Activated CD8-positive, alpha-beta memory T cell treated with anti-CD3 and anti-CD28 coated beads for 24 hours (primary cell): ENCODE measurements at regions not wholly inside any gene's neighbourhood (a gene's known extent, or its start where the extent isn't known, plus 50 kb on each side); places are given as distances from the start of the nearest gene placed in this dataset.
A peak's percentile ranks its signal among the peaks of the same experiment; 100 is the strongest.
"Not testable (repeated sequence)": the region's sequence is repeated elsewhere in the genome, so short reads cannot be mapped to it uniquely, and the experiment has no call there.

Experiments used
- DNase-seq: peaks from one replicate; pipeline ENCODE4 v3.0.0-alpha.2; 2020

GRCh38 chr16:51831595-51832367, 680.7 kb upstream of the SALL1 start:
- no peak for DNase-seq

GRCh38 chr16:51831034-51831433, 680.0 kb upstream of the SALL1 start:
- DNase-seq: not testable (repeated sequence)

- no peak for DNase-seq
Observed at GRCh38 chr16:51825779-51826178, 674.7 kb upstream of the SALL1 start.

GRCh38 chr16:51822471-51822870, 671.4 kb upstream of the SALL1 start:
- DNase-seq: no peak

- DNase-seq: no peak
Observed at GRCh38 chr16:51821527-51821926, 670.5 kb upstream of the SALL1 start.

GRCh38 chr16:51820176-51820575, 669.1 kb upstream of the SALL1 start:
- no peak for DNase-seq

GRCh38 chr16:51818342-51818944, 667.4 kb upstream of the SALL1 start:
- no peak for DNase-seq

- DNase-seq: no peak
Observed at GRCh38 chr16:51816929-51817328, 665.9 kb upstream of the SALL1 start.

- no peak for DNase-seq
Observed at GRCh38 chr16:51815523-51815922, 664.5 kb upstream of the SALL1 start.

- DNase-seq: no peak
Observed at GRCh38 chr16:51814617-51815016, 663.5 kb upstream of the SALL1 start.

- DNase-seq: no peak
Observed at GRCh38 chr16:51813609-51814008, 662.5 kb upstream of the SALL1 start.

- no peak for DNase-seq
Observed at GRCh38 chr16:51812945-51813344, 661.9 kb upstream of the SALL1 start.

GRCh38 chr16:51807551-51807950, 656.5 kb upstream of the SALL1 start:
- no peak for DNase-seq

GRCh38 chr16:51801635-51802034, 650.6 kb upstream of the SALL1 start:
- DNase-seq: no peak

GRCh38 chr16:51797669-51798259, 646.7 kb upstream of the SALL1 start:
- DNase-seq: no peak

- no peak for DNase-seq
Observed at GRCh38 chr16:51779240-51779639, 628.2 kb upstream of the SALL1 start.

- no peak for DNase-seq
Observed at GRCh38 chr16:51773071-51773890, 622.2 kb upstream of the SALL1 start.

GRCh38 chr16:51766739-51767138, 615.7 kb upstream of the SALL1 start:
- no peak for DNase-seq

- no peak for DNase-seq
Observed at GRCh38 chr16:51763072-51763661, 612.1 kb upstream of the SALL1 start.

- DNase-seq: peak; percentile 60
Observed at GRCh38 chr16:51762081-51762996, 611.3 kb upstream of the SALL1 start.

- no peak for DNase-seq
Observed at GRCh38 chr16:51761001-51761400, 609.9 kb upstream of the SALL1 start.

GRCh38 chr16:51759999-51760398, 608.9 kb upstream of the SALL1 start:
- no peak for DNase-seq
